ENCODE measurements at regions not wholly inside any gene's neighbourhood (a gene's known extent, or its start where the extent isn't known, plus 50 kb on each side); places are given as distances from the start of the nearest gene placed in this dataset.

DNA sequence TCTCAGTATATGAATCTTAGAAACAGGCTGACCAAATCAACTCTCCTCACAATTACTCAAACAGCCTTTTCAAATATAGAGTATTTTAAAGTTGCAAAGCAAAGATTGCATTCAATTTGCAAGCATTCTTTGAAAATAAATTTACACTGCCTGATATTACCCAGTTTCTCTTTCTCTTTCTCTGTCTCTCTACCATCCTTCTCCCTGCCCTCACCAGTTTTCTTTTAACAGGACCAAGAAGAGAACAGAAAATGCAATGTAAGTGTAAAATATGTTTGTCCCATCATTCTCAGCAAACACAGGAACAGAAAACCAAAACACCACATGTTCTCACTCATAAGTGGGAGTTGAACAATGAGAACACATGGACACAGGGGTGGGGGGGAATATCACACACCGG lies 520.3 kb upstream of the USP15 start:
- H3K4me3 Mint-ChIP-seq, result no peak overlapping the region
- H3K27me3 Mint-ChIP-seq (ENCODE audit: low read depth), result no peaks in the 10 kb centered on the region

GRCh38 chr12:61750604-61751003 lies 509.6 kb upstream of the USP15 start:
- no peak for DNase-seq (ENCODE audit: low read depth, low spot score)
- Mint-ChIP-seq H3K36me3 (ENCODE audit: low read depth) (no peaks in the 10 kb centered on the region), H3K4me3 (no peak overlapping the region), H3K9me3 (no peaks in the 10 kb centered on the region), H3K27me3 (ENCODE audit: low read depth) (no peaks in the 10 kb centered on the region), H3K27ac (ENCODE audit: unreplicated experiment) (no peak overlapping the region), H3K4me1 (no peaks in the 10 kb centered on the region)
- TF ChIP-seq, protein P1, sequence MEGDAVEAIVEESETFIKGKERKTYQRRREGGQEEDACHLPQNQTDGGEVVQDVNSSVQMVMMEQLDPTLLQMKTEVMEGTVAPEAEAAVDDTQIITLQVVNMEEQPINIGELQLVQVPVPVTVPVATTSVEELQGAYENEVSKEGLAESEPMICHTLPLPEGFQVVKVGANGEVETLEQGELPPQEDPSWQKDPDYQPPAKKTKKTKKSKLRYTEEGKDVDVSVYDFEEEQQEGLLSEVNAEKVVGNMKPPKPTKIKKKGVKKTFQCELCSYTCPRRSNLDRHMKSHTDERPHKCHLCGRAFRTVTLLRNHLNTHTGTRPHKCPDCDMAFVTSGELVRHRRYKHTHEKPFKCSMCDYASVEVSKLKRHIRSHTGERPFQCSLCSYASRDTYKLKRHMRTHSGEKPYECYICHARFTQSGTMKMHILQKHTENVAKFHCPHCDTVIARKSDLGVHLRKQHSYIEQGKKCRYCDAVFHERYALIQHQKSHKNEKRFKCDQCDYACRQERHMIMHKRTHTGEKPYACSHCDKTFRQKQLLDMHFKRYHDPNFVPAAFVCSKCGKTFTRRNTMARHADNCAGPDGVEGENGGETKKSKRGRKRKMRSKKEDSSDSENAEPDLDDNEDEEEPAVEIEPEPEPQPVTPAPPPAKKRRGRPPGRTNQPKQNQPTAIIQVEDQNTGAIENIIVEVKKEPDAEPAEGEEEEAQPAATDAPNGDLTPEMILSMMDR (conservative IDR thresholded peaks at IDR 0.05), result no peak

More for the DNA sequence above, 520.3 kb upstream of the USP15 start:
- Mint-ChIP-seq H3K27ac (ENCODE audit: unreplicated experiment) (no peak overlapping the region), H3K36me3 (ENCODE audit: low read depth) (no peaks in the 10 kb centered on the region), H3K9me3 (no peaks in the 10 kb centered on the region), H3K4me1 (no peaks in the 10 kb centered on the region)
- TF ChIP-seq, protein P1 (conservative IDR thresholded peaks at IDR 0.05), result no peak
- DNase-seq (ENCODE audit: low read depth, low spot score), result no peak

DNA sequence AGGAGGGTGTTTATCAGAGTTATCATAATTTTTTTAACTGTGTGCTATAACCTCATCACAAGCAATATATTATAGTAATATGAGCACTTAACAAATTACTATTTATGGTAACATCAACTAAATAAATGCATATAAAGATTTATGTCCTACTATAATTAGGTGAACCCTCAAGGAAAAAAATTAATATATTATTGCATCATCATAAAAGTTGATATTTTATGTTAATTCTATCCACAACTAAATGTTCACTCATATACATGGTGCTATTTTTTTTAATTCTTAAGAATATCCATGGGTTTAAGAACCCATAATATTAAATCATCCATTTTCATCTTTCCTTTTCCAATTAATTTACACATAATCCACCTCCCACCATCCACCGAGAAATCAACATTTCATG lies 506.0 kb upstream of the USP15 start:
- no peaks in the 10 kb centered on the region for H3K36me3 Mint-ChIP-seq (ENCODE audit: low read depth)
- no peaks in the 10 kb centered on the region for H3K4me1 Mint-ChIP-seq
- no peaks in the 10 kb centered on the region for H3K27me3 Mint-ChIP-seq (ENCODE audit: low read depth)
- H3K27ac Mint-ChIP-seq (ENCODE audit: unreplicated experiment), result no peak overlapping the region
- H3K9me3 Mint-ChIP-seq, result no peaks in the 10 kb centered on the region
- no peak for DNase-seq (ENCODE audit: low read depth, low spot score)
- TF ChIP-seq, protein P1 (conservative IDR thresholded peaks at IDR 0.05), result no peak
- no peak overlapping the region for H3K4me3 Mint-ChIP-seq

- no peaks in the 10 kb centered on the region for H3K9me3 Mint-ChIP-seq
- no peaks in the 10 kb centered on the region for H3K36me3 Mint-ChIP-seq (ENCODE audit: low read depth)
- no peak for DNase-seq (ENCODE audit: low read depth, low spot score)
- H3K27me3 Mint-ChIP-seq (ENCODE audit: low read depth), result no peaks in the 10 kb centered on the region
- no peaks in the 10 kb centered on the region for H3K4me1 Mint-ChIP-seq
- H3K4me3 Mint-ChIP-seq, result no peak overlapping the region
- no peak overlapping the region for H3K27ac Mint-ChIP-seq (ENCODE audit: unreplicated experiment)
- TF ChIP-seq, protein P1 (conservative IDR thresholded peaks at IDR 0.05), result no peak
Measured at GRCh38 chr12:61757831-61758505, 502.2 kb upstream of the USP15 start.

DNA sequence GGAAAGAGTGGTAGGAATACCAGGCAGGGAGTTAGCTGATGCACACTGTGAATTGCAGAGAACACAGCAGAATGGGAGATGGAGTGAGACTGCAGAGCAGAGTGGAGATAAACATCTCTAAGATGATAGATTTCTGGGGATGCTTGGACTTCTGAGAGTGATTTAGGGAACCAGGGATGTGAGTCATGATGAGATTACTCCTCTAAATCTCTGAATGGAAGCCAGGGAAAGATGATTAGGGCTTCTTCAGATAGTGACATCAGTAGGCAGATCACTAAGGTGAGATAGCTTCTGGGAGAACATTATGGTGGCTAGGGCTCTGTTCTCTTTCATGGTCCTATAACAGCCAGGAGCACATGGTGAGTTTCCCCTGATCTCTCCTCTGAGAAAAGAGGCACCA lies 501.5 kb upstream of the USP15 start:
- DNase-seq (ENCODE audit: low read depth, low spot score), result no peak
- H3K4me1 Mint-ChIP-seq, result no peaks in the 10 kb centered on the region
- no peaks in the 10 kb centered on the region for H3K27me3 Mint-ChIP-seq (ENCODE audit: low read depth)
- H3K27ac Mint-ChIP-seq (ENCODE audit: unreplicated experiment), result no peak overlapping the region
- no peaks in the 10 kb centered on the region for H3K36me3 Mint-ChIP-seq (ENCODE audit: low read depth)
- TF ChIP-seq, protein P1 (conservative IDR thresholded peaks at IDR 0.05), result no peak
- H3K9me3 Mint-ChIP-seq, result no peaks in the 10 kb centered on the region
- no peak overlapping the region for H3K4me3 Mint-ChIP-seq
